ENCODE measurements at regions not wholly inside any gene's neighbourhood (a gene's known extent, or its start where the extent isn't known, plus 50 kb on each side); places are given as distances from the start of the nearest gene placed in this dataset.

DNA sequence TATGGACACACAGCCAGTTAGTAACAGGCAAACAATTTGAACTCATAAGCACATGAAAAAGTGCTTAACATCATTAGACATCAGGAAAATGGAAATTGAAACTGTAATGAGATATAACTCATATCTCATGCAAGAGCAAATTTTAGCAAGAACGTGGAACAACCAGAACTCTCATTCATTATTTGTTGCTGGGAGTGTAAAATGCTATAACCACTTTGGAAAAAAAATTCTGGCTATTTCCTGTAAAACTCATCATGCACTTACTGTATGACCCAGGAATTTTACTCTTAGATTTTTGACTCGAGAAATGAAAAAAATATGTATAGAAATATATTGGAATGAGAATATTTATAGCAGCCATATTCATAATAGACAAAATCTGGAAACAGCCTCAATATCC lies 205.7 kb upstream of the PUM3 start:
- DNase-seq: no peak

DNA sequence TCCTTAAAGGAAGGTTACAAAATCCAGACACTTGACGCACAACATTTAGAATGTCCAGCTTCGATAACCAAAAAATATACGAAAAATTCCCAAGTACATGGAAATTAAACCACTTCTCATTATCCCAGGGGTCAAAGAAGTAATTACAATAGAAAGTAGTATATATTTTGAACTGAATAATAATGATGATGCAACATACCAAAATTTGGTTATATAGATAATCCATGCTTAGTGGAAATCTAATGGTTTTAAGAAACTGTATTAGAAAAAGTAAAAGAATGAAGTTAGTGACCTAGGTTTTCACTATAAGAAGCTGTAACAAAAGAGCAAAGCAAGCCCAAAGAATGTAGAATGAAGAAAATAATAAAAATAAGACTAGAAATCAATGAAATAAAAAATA lies 204.0 kb upstream of the PUM3 start:
- no peak for DNase-seq

DNA sequence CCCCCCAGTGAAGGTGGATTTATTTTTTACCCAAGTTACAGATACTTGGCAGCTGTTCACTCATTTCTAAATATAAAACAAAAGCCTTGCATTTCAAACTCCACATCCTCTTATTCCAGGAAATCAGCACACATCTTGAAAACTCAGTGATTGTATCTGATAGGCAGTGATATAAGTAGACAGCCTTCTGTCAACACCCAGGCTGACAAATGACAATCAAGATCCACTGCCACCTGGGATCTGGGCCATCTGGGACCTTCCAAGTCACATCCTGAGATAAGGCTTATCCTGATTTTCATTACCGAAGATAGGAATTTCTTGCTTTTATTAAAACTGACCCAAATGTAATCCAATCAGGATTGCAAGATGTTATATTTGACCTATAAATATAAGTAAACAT lies 201.3 kb upstream of the PUM3 start:
- DNase-seq: no peak

DNA sequence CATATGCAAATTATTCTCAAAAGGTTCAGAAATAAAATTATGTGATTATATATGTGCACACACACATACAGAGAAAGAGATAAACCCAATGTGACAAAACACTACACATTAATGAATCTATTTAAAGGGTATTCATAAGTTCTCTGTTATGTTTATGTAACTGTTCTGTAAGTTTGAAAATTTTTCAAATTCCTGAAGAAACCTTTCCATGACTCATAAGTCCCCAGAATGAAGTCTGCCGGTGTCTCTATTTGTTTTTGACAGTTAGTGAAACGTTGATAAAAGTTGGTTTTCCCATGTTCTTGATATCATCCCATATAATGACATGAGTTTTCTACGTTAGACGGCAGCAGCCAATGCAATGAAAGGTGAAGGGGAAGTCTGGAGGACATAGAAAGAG lies 199.5 kb upstream of the PUM3 start:
- DNase-seq: no peak

DNA sequence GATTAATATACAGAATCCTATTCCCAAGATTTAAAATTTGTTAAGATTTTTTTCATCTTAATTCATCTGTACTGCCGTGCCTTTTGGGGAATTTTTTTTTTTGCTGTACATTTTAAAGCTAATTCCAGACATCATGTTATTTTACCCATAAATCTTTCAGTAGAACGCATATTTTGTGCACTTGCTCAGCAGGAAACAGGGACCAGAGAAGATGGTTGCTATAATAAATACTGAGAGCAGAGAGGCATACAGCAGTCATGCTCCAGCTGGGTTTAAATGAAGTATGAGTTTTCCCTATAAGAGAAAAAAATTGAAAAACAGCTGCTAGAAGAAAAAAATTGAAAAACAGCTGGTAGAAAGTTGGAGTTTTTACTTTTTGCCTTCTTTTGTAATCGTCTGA lies 196.9 kb upstream of the PUM3 start:
- DNase-seq: no peak

DNA sequence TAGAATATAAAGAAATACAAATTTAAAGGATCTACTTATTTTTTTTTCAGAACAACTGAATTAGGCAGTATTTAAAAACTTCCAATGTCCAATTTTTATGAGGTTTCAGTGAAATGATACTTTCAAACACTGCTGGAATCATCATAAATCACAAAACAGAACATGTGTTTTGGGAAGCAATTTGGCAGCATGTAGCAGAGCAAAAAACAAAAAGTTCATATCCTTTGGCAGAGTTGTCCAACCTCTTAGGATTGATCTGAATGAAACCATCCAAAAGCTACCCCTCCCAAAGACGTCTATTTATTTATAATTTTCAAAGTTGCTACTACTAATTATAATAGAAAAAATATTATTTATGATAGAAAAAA lies 192.4 kb upstream of the PUM3 start:
- no peak for DNase-seq

DNA sequence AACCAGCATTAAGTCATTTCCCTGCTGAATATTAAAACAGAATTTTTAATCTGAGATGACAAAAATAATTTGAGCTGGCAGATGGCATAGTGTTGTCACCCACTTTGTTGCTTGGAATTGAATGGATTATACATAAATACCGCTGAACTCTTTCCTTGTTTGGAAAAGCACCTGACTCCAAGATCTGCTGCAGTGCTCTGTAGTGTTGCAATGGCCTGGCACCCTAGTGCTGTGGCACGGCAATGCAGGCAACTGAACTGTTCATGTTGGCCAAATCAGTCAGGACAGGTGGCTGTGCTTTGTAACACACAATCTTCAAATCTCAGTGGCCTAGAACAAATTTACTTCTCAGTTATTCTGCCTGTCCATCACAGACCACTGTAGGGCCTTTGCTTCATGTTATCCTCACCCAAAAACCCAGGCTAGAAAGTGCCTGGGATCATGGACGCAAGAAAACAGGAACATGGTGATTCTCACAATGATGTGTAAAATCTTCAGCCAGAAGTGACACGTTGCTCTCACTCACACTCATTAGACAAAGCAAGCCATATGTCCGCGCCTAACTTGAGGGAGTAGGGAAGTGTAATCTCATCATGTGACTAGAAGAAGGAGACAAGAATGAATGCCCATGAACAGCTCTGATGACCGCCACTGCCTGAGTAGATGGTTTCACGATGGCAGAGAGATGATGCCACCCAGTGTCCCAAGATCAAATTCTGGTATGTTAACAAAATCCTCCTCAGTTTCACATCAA lies 191.9 kb upstream of the PUM3 start:
- DNase-seq: no peak

DNA sequence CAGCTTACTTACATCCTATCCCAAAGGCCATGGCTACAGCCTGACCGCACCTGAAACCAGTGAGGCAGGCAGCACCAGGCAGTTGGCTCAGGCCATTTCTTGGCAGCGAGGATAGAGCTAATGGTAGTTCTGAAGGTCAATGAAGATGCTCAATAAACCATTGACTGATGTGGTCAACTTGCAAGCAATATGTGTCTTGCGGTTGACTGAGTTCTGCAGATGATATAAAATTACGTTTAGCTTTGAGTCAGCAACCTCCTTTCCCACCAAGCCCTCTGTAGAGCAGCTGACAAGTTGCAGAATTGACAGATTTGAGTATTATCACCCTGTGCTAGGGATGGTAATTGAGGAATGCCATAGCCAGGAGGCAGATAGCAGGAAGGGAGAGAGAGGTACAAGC lies 189.0 kb upstream of the PUM3 start:
- DNase-seq: peak in 1 of 5 donors; percentile 4

DNA sequence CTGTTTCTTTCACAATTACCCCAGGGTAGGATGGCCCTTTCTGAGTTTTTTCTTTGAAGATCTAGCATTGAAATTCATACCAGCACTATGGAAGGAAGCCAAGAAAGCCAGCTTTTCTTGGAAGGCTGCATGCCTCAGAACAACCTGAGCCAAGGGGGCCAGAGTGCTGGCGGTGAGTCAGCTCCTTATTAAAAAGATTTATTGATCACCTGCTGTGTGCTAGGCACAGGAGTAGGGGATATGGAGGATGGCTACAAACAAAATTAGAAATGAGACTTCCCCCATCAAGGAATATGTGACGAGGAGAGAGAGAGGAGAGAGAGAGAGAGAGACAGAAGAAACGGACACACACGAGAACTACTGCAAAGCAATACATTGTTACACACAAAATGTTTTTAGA lies 184.6 kb upstream of the PUM3 start:
- no peak for DNase-seq

DNA sequence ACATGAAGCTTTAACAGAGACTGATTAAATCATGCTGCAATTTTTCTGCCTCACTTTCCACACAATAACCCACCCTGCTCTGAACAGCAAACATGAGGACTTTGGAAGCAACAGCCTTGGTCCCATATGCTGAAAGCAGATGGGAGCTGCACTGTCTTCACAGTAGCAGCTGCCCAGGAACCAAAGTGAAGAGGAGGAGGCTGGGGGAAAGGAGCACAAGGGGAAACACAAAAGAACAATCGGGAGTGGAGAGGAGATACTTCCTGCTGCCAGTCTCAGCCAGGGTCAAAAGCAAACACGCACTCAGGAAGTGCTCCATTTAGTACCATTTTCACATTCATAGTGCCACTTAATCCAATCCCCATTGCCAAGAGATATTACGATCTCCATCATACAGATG lies 183.3 kb upstream of the PUM3 start:
- no peak for DNase-seq

DNA sequence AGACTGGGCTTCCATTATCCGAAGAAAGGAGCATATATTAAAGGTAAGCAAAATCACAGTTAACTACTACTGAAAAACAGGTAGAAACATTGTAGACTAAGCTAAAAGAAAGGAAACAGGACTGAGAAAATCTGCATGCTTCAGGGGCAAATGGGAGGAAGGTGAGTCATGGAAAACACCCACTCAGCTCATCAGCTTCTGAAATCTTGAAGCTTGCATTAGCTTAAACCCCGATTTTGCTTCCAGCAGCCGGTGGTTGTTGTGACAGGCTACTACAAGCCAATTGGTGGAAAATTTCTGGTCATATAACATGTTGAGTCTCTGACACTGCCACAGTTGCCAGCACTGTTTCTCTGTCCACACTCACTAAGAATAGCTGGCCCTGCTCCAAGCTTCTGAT lies 179.6 kb upstream of the PUM3 start:
- DNase-seq: no peak

DNA sequence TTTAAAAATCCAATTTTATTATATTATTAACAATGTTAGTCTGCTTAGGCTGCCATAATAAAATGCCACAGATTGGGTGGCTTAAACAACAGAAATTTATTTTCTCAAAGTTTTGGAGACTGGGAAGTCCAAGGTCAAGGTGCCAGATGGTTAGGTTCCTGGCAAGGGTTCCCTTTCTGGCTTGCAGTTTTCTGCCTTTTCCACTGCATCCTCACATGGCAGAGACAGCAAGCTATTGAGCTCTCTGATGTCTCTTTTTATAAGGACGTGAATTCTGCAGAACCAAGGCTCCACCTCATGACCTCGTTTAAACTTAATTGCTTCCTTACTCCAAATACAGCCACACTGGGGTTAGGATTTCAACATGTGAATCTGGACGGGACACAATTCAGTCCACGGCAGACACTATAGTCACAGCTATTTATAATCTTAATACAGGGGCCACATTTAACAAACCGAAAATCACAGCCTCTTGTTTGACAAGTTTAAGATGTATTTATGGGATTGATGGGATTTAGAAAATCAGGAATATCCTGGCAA lies 174.9 kb upstream of the PUM3 start:
- DNase-seq: no peak

DNA sequence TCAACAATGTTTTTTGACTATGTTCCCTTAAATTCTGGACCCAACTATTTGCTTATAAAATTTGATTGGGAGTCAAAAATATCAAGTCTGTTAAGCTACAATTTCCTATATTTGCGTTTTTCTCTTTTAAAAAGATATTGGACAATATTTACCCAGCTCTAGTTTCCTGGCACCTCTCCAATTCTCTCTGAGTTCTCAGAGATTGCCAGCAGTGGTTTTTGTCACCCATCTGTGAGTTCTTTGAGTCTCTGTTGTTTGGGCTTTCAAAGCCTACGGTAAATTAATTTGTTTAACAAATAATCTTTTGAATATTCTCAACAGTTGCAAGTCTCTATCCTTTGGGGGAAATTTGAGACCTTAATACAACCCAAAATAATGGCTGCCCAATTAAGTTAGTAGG lies 174.2 kb upstream of the PUM3 start:
- DNase-seq: no peak

DNA sequence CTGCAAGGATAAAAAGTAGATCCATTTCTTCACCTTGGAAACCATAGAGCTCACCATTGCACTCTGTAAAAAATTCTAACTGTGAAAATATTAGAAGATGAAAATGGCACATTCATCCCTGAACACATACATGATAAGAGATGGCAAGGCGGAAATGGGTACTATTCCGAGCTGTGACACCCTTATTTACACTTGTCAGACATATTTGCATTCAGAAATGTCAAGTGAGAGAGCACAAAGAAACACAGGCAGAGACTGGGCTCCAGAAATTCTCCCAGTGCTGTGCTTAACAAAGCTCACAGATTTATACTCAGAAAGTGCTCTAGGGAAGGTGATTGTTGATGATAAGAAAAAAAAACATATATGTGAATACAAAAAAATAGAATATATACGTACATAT lies 170.3 kb upstream of the PUM3 start:
- DNase-seq: no peak

DNA sequence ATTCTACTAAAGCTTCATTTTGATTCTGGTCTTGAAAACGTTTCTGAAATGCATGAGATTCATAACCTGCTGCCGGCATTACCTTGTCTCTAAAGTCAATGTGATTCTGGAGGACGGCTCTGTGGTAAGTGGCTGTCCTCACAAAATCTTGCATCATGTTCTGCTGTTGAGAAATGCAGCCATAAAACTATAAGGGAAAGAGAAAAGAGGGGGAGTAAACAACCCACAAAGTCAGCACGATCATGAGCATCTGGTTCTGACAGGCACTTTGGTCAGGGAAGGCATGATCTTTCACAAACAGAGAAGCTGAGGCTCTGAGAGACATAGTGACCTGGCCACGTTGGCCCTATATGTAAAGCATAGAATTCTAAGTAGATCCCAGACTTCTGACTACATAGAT lies 168.9 kb upstream of the PUM3 start:
- DNase-seq: no peak

DNA sequence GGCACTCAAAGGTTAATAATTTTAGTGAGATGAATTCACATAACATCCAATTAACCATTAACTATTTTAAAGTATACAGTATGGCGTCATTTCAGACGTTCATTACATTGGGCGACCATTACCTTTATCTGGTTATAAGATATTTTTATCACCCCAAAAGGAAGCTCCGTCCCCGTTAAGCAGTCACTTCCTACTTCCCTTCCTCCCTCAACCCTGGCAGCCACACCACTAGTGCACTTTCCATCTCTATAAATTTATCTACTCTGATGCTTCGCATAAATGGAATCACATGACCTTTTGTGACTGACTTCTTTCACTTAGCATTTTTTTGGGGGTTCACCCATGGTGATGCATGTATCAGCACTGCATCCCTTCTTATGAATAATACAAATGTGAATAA lies 168.3 kb upstream of the PUM3 start:
- no peak for DNase-seq

DNA sequence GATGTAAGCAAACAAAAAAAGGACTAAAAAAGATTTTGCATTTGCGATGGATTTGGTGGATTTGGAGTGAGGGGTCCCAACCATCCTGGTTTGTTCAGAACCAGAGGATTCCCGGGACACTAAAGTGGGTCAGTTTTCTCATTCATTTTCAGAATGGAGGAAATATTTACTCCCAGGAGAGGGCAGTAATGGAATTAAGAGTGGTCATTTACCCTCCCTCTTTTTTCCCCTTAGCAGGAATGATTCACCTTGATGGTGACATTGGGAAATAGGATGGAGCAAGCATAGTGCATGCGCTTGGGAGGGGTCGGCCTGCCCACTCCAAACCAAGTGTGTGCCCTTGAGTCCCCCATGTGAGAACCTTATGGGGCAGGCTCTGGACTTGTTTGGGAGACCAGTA lies 164.2 kb upstream of the PUM3 start:
- no peak for DNase-seq

DNA sequence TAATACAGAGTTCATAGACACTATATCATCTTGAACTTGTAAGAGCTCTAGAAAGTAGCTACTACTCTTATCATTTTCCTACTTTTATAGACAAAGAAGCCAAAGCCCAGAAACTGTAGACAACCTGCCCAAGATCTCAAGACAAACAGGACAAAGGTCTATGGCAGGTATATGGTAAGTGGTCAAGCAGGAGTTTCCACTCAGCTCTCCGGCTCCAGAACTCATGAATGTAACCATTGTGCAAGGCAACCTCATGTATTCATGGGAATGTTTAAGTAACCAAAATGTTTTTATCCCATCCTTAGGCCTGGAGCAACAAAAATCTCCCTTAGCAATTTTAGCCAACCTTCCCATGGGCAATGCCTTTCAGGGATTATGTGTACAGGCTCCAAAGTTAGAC lies 163.4 kb upstream of the PUM3 start:
- DNase-seq: no peak

DNA sequence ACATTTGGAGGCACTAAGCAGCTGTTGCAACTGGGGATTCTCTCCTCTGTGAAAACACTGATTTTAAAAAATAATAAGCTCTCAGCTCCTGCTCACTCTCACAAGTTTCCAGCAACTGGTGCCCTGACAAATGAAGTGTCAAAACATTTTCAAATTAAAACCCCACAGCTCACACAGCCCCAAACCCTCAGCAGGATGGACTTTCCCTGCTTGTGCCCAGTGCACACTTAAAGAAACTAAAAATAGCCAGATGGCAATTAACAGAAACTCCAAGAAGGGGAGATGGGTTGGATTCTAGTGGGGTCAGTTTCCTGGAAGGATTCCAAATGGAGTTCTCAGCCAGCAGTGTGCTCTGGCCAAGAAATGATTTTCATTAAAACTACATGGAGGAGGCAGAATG lies 163.0 kb upstream of the PUM3 start:
- no peak for DNase-seq

DNA sequence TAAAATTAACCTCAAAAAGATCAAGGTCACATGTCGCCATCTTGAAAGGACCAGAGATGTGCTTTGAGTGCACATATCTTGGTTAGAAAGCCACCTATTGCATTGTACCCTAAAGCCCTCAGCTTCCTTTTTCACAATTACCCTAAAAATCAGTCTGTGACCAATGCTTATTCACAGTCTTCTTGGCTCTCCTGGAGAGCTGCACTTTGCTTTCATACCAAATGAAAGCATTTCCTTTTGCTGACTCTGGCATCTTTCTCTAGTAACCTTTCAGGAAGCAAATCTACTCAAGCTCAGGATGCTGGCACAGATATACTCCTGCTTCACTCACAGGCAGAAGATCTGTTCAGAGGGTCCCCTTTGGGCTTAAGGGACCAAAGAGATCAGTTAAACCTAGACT lies 160.7 kb upstream of the PUM3 start:
- DNase-seq: no peak

DNA sequence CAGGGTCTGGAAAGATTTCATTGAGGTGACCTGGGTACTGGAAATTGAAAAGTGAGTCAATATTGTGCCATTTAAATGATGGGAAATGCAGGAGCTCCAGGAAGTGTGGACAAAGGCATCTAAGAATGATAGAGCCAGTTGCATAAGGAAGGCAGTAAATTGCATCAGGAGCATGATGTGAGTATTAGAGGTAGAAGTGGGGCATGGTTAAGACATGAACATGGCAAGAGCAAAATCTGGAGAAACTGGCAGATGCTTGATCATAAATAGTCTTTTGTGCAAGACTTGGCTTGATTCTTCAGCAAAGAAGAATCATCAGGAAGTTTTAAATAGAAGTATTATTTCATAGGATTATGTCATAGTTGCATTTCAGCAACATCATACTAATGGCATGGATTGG lies 157.4 kb upstream of the PUM3 start:
- no peak for DNase-seq

DNA sequence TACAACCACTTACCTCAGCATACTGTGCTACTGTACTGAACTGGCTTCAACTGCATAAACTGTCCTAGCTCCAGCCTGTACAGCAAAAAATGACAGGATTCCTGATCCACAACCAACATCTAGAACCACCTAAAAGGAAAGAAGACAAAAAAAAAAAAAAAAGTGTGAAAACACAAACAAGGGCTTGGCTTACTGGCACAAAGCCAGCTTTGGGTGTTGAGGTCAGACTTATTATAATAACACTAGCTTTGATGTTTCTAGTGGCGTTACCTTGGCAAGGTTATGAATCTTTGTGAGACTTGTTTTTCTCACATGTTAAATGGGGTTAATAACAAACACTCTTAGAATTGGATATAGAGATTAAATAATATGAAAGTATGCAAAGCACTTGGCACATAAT lies 148.5 kb upstream of the PUM3 start:
- no peak for DNase-seq

DNA sequence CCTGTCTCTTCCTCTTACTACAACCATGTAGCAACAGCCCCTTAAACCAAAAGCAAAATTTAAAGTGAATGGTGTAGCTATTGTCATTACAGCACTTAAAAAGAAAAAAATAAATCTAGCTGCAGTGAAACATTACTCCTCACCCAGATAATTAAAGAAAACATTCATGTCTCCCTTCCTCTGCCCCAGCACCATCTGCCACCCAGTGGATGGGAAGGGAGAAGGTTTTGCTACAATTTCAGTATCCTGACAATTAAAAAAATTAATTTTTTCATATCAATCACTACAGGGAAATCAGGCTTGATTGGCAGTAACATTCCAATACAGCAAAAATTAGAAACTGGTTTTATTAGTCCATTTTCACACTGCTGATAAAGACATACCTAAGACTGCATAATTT lies 147.4 kb upstream of the PUM3 start:
- DNase-seq: no peak

DNA sequence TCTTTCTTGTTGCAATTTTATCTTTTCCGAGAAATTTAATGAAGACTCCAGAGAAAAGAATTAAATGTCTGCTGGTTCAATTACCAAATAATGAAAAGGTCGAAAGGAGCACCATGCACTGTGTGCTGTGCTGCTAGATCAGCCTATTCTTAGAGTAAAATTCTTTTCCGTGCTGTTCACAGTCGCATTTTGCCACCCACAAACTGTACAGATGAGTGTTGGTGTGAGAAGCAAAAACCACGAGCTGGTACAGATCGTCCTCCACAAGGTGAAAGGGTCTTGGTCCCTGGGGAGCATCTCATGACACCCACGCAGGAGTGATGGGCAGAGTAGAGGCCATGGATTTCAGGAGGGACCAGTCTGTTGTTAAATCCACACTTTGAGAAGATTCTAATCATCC lies 143.8 kb upstream of the PUM3 start:
- DNase-seq: no peak

DNA sequence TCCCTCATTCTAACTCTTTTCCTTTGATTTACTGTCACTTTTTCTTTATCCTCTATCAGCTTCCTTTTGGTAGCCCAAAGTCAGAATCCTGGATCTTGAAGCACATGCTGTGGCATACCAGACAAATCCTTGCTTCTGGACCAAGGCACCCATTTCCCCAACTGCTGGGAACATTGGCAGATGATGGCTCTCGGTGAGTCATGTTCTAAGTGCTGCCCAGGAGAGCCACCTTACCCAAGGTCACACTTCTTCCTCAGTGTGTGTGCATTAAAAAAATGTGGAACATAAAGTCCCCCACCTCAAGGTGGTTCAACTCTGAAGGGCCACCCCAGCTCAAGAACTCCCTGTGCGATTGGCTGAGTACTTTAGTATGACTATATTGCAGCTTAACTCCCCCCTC lies 141.4 kb upstream of the PUM3 start:
- DNase-seq: no peak
